SU-DHL-6 (cell line): ENCODE measurements at regions not wholly inside any gene's neighbourhood (a gene's known extent, or its start where the extent isn't known, plus 50 kb on each side); places are given as distances from the start of the nearest gene placed in this dataset.

Experiments used
- CTCF ChIP-seq: fragments of 200-600 bp; sonication (generic); IDR thresholded peaks from one replicate; pipeline ENCODE4 v1.5.1; 2017; ENCODE audit warnings: antibody characterized with exemption, mild to moderate bottlenecking, low read length, moderate library complexity; ENCODE audit not compliant: insufficient read depth, poor library complexity, severe bottlenecking
- EZH2phosphoT487 ChIP-seq: fragments of 200-600 bp; sonication (generic), shearing (Covaris generic); conservative IDR thresholded peaks from 2 replicates; pipeline ENCODE4 v1.6.1; 2018; ENCODE audit warnings: mild to moderate bottlenecking, antibody characterized with exemption, low read length, moderate library complexity, mixed read lengths

DNA sequence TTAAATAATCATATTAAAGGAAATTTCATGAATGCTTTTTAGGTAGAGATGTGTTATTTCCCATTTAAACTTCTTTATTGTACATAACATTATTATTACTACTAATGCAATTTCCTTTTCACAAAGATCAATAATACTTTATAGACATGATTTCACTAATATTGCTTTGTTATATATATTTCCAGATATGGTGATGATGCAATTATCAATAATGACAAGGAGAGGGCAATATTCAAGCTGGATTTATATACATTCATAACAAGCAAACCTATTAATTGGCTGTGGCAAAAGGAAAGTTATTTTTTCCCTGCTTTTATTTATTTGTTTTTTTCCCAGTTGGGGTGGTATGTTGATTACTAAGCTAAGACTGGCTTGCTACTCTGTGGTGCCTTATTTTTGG, 113.5 kb downstream of the RAP2B start:
- TF ChIP-seq CTCF: no peak
- TF ChIP-seq EZH2phosphoT487: no peak
